ENCODE measurements at regions not wholly inside any gene's neighbourhood (a gene's known extent, or its start where the extent isn't known, plus 50 kb on each side); places are given as distances from the start of the nearest gene placed in this dataset.

- no peaks in the 10 kb centered on the region for H3K27me3 Mint-ChIP-seq
- no peak overlapping the region for H3K27ac Mint-ChIP-seq
- no peaks in the 10 kb centered on the region for H3K36me3 Mint-ChIP-seq (ENCODE audit: low read depth)
- no peak overlapping the region for H3K4me3 Mint-ChIP-seq
- ATAC-seq (no peak), DNase-seq (no peak)
- no peaks in the 10 kb centered on the region for H3K9me3 Mint-ChIP-seq
- no peaks in the 10 kb centered on the region for H3K4me1 Mint-ChIP-seq
These were observed 273.9 kb upstream of the ADAMTS16 start for GRCh38 chr5:4866131-4866659.

GRCh38 chr5:4866817-4867216, 273.3 kb upstream of the ADAMTS16 start:
- Mint-ChIP-seq H3K9me3 (no peaks in the 10 kb centered on the region), H3K27me3 (no peaks in the 10 kb centered on the region), H3K36me3 (ENCODE audit: low read depth) (no peaks in the 10 kb centered on the region), H3K27ac (no peak overlapping the region), H3K4me3 (no peak overlapping the region), H3K4me1 (no peaks in the 10 kb centered on the region)
- ATAC-seq (no peak), DNase-seq (no peak)

GRCh38 chr5:4868140-4868735, 271.9 kb upstream of the ADAMTS16 start:
- H3K27ac Mint-ChIP-seq: no peak overlapping the region
- no peaks in the 10 kb centered on the region for H3K27me3 Mint-ChIP-seq
- H3K4me3 Mint-ChIP-seq: no peak overlapping the region
- no peaks in the 10 kb centered on the region for H3K9me3 Mint-ChIP-seq
- DNase-seq (peak; percentile 58), ATAC-seq (no peak)
- H3K4me1 Mint-ChIP-seq: no peaks in the 10 kb centered on the region
- no peaks in the 10 kb centered on the region for H3K36me3 Mint-ChIP-seq (ENCODE audit: low read depth)

GRCh38 chr5:4873652-4874051, 266.5 kb upstream of the ADAMTS16 start:
- Mint-ChIP-seq H3K27me3 (no peaks in the 10 kb centered on the region), H3K4me1 (no peaks in the 10 kb centered on the region), H3K36me3 (ENCODE audit: low read depth) (no peaks in the 10 kb centered on the region), H3K27ac (no peak overlapping the region), H3K9me3 (no peaks in the 10 kb centered on the region), H3K4me3 (no peak overlapping the region)
- ATAC-seq (no peak), DNase-seq (no peak)

GRCh38 chr5:4874097-4874496, 266.0 kb upstream of the ADAMTS16 start:
- no peak overlapping the region for H3K27ac Mint-ChIP-seq
- no peak for ATAC-seq

GRCh38 chr5:4875942-4876341, 264.2 kb upstream of the ADAMTS16 start:
- Mint-ChIP-seq H3K27ac (no peak overlapping the region), H3K9me3 (no peaks in the 10 kb centered on the region), H3K36me3 (ENCODE audit: low read depth) (no peaks in the 10 kb centered on the region), H3K4me3 (no peak overlapping the region), H3K4me1 (no peaks in the 10 kb centered on the region), H3K27me3 (no peaks in the 10 kb centered on the region)
- no peak for ATAC-seq
- no peak for DNase-seq

More at GRCh38 chr5:4874097-4874496, 266.0 kb upstream of the ADAMTS16 start:
- H3K4me1 Mint-ChIP-seq: no peaks in the 10 kb centered on the region
- H3K27me3 Mint-ChIP-seq: no peaks in the 10 kb centered on the region
- no peak for DNase-seq
- no peaks in the 10 kb centered on the region for H3K9me3 Mint-ChIP-seq
- no peaks in the 10 kb centered on the region for H3K36me3 Mint-ChIP-seq (ENCODE audit: low read depth)
- H3K4me3 Mint-ChIP-seq: no peak overlapping the region

- Mint-ChIP-seq H3K4me3 (no peak overlapping the region), H3K27me3 (no peaks in the 10 kb centered on the region), H3K36me3 (ENCODE audit: low read depth) (no peaks in the 10 kb centered on the region), H3K4me1 (no peaks in the 10 kb centered on the region), H3K27ac (no peak overlapping the region), H3K9me3 (no peaks in the 10 kb centered on the region)
- DNase-seq: no peak
- ATAC-seq: no peak
These were observed 263.3 kb upstream of the ADAMTS16 start for GRCh38 chr5:4876804-4877203.

GRCh38 chr5:4877579-4877978, 262.6 kb upstream of the ADAMTS16 start:
- H3K27ac Mint-ChIP-seq: no peak overlapping the region
- H3K9me3 Mint-ChIP-seq: no peaks in the 10 kb centered on the region
- H3K4me3 Mint-ChIP-seq: no peak overlapping the region
- no peak for ATAC-seq
- H3K36me3 Mint-ChIP-seq (ENCODE audit: low read depth): no peaks in the 10 kb centered on the region
- no peaks in the 10 kb centered on the region for H3K4me1 Mint-ChIP-seq
- H3K27me3 Mint-ChIP-seq: no peaks in the 10 kb centered on the region
- no peak for DNase-seq

GRCh38 chr5:4879075-4879474, 261.1 kb upstream of the ADAMTS16 start:
- ATAC-seq: no peak

GRCh38 chr5:4879693-4880303, 260.3 kb upstream of the ADAMTS16 start:
- Mint-ChIP-seq H3K4me3 (no peak overlapping the region), H3K9me3 (no peaks in the 10 kb centered on the region), H3K27me3 (no peaks in the 10 kb centered on the region), H3K4me1 (no peaks in the 10 kb centered on the region), H3K27ac (no peak overlapping the region), H3K36me3 (ENCODE audit: low read depth) (no peaks in the 10 kb centered on the region)
- no peak for ATAC-seq
- peak; percentile 57 for DNase-seq

More at GRCh38 chr5:4879075-4879474, 261.1 kb upstream of the ADAMTS16 start:
- Mint-ChIP-seq H3K27me3 (no peaks in the 10 kb centered on the region), H3K36me3 (ENCODE audit: low read depth) (no peaks in the 10 kb centered on the region), H3K9me3 (no peaks in the 10 kb centered on the region), H3K27ac (no peak overlapping the region), H3K4me1 (no peaks in the 10 kb centered on the region), H3K4me3 (no peak overlapping the region)
- no peak for DNase-seq

- no peak for ATAC-seq
- Mint-ChIP-seq H3K4me3 (no peak overlapping the region), H3K27me3 (no peaks in the 10 kb centered on the region), H3K36me3 (ENCODE audit: low read depth) (no peaks in the 10 kb centered on the region), H3K27ac (no peak overlapping the region), H3K9me3 (no peaks in the 10 kb centered on the region), H3K4me1 (no peaks in the 10 kb centered on the region)
- no peak for DNase-seq
These were observed 259.8 kb upstream of the ADAMTS16 start for GRCh38 chr5:4880304-4880741.

GRCh38 chr5:4881366-4882002, 258.6 kb upstream of the ADAMTS16 start:
- no peaks in the 10 kb centered on the region for H3K36me3 Mint-ChIP-seq (ENCODE audit: low read depth)
- no peaks in the 10 kb centered on the region for H3K4me1 Mint-ChIP-seq
- no peak for ATAC-seq
- no peaks in the 10 kb centered on the region for H3K9me3 Mint-ChIP-seq
- H3K27ac Mint-ChIP-seq: no peak overlapping the region
- H3K27me3 Mint-ChIP-seq: no peaks in the 10 kb centered on the region
- no peak for DNase-seq
- no peak overlapping the region for H3K4me3 Mint-ChIP-seq

- DNase-seq: no peak
- H3K9me3 Mint-ChIP-seq: no peaks in the 10 kb centered on the region
- H3K4me3 Mint-ChIP-seq: no peak overlapping the region
- H3K27ac Mint-ChIP-seq: no peak overlapping the region
- no peaks in the 10 kb centered on the region for H3K4me1 Mint-ChIP-seq
- no peaks in the 10 kb centered on the region for H3K27me3 Mint-ChIP-seq
- ATAC-seq: no peak
- H3K36me3 Mint-ChIP-seq (ENCODE audit: low read depth): no peaks in the 10 kb centered on the region
These were observed 257.9 kb upstream of the ADAMTS16 start for GRCh38 chr5:4882186-4882585.

- DNase-seq (no peak), ATAC-seq (no peak)
- no peak overlapping the region for H3K27ac Mint-ChIP-seq
- no peaks in the 10 kb centered on the region for H3K36me3 Mint-ChIP-seq (ENCODE audit: low read depth)
- H3K4me1 Mint-ChIP-seq: no peaks in the 10 kb centered on the region
- no peak overlapping the region for H3K4me3 Mint-ChIP-seq
- no peaks in the 10 kb centered on the region for H3K27me3 Mint-ChIP-seq
- H3K9me3 Mint-ChIP-seq: no peaks in the 10 kb centered on the region
These were observed 256.8 kb upstream of the ADAMTS16 start for GRCh38 chr5:4883360-4883759.

GRCh38 chr5:4893063-4893744, 246.9 kb upstream of the ADAMTS16 start:
- Mint-ChIP-seq H3K36me3 (ENCODE audit: low read depth) (no peaks in the 10 kb centered on the region), H3K27ac (no peak overlapping the region), H3K4me1 (no peaks in the 10 kb centered on the region), H3K4me3 (no peak overlapping the region), H3K9me3 (no peaks in the 10 kb centered on the region), H3K27me3 (no peaks in the 10 kb centered on the region)
- DNase-seq (no peak), ATAC-seq (no peak)

Data from activated naive CD8-positive, alpha-beta T cell treated with anti-CD3 and anti-CD28 coated beads, Interleukin-2, amount 50 U/mL, for 24 hours (primary cell).